K562 (cell line): ENCODE measurements at regions not wholly inside any gene's neighbourhood (a gene's known extent, or its start where the extent isn't known, plus 50 kb on each side); places are given as distances from the start of the nearest gene placed in this dataset.

Experiments
- ATF7 ChIP-seq: fragments of 450-650 bp; IDR thresholded peaks from 2 replicates; pipeline ENCODE4 v1.7.1; 2014; ENCODE audit warnings: mild to moderate bottlenecking, moderate library complexity
- BCLAF1 ChIP-seq, 2 experiments: fragments of 450-650 bp in 1 of 2; IDR thresholded peaks; 2 replicates each; pipeline ENCODE4 v1.6.1; 2011 to 2017; ENCODE audit warnings: low read depth in 2 of 2, antibody characterized with exemption in 1 of 2, borderline replicate concordance in 1 of 2, low read length in 1 of 2, mild to moderate bottlenecking in 1 of 2, mixed read lengths in 1 of 2; ENCODE audit not compliant: control insufficient read depth in 1 of 2
- CHD2 ChIP-seq: IDR thresholded peaks from 2 replicates; pipeline ENCODE4 v1.6.1; 2011; ENCODE audit warnings: low read depth, low read length
- FOS ChIP-seq: IDR thresholded peaks from 3 replicates; pipeline ENCODE4 v1.6.1; 2011; ENCODE audit not compliant: insufficient read length; ENCODE audit errors: extremely low read depth
- HDAC8 ChIP-seq: fragments of 450-650 bp; IDR thresholded peaks from 2 replicates; pipeline ENCODE4 v1.6.1; 2016; ENCODE audit warnings: mild to moderate bottlenecking, missing genetic modification characterization, moderate library complexity, missing compliant biosample characterization
- MYBL2 ChIP-seq, 2 experiments: fragments of 450-650 bp in 1 of 2; sonication (generic) in 1 of 2; formaldehyde crosslinking in 1 of 2; IDR thresholded peaks; 2 replicates each; pipeline versions ENCODE4 v1.6.1 to v1.8.1; 2017 to 2022; ENCODE audit warnings: borderline replicate concordance in 1 of 2, inconsistent platforms in 1 of 2, low read depth in 1 of 2, mild to moderate bottlenecking in 1 of 2, missing genetic modification reagents in 1 of 2, moderate library complexity in 1 of 2
- NEUROD1 ChIP-seq: fragments of 150-350 bp; IDR thresholded peaks from 2 replicates; pipeline ENCODE4 v1.6.1; 2014; ENCODE audit warnings: borderline replicate concordance, low read length, low read depth; ENCODE audit not compliant: partially characterized antibody
- NR2C2 ChIP-seq, 2 experiments: fragments of 200-800 bp in 1 of 2; sonication (Bioruptor generic) in 1 of 2; sonication (generic) in 1 of 2; formaldehyde crosslinking in 1 of 2; IDR thresholded peaks; 2 replicates each; pipeline versions ENCODE4 v1.6.1 to v1.8.0; 2016 to 2022; ENCODE audit warnings: mild to moderate bottlenecking in 1 of 2, missing compliant biosample characterization in 1 of 2, missing genetic modification characterization in 1 of 2, missing genetic modification reagents in 1 of 2
- TAL1 ChIP-seq: fragments of 450-650 bp; IDR thresholded peaks from 2 replicates; pipeline ENCODE4 v1.6.1; 2016; ENCODE audit warnings: mild to moderate bottlenecking
- ZBTB33 ChIP-seq: sonication (generic); formaldehyde crosslinking; IDR thresholded peaks from 2 replicates; pipeline ENCODE4 v1.8.1; 2023; ENCODE audit warnings: mild to moderate bottlenecking, missing genetic modification reagents
- ZC3H8 ChIP-seq: fragments of 450-650 bp; IDR thresholded peaks from 2 replicates; pipeline ENCODE4 v1.6.1; 2017
- ZEB2 ChIP-seq: fragments of 450-650 bp; IDR thresholded peaks from 2 replicates; pipeline ENCODE4 v1.6.1; 2016
- ZNF318 ChIP-seq, 2 experiments: fragments of 450-650 bp; IDR thresholded peaks; 2 replicates each; pipeline ENCODE4 v1.6.1; 2016; ENCODE audit warnings: mild to moderate bottlenecking in 2 of 2, borderline replicate concordance in 1 of 2, low read depth in 1 of 2, moderate library complexity in 1 of 2

- TF ChIP-seq ZBTB33 (CRISPR knock-in tag): no peak
- TF ChIP-seq MYBL2 (IDR thresholded peaks at IDR 0.05; ENCODE audit: low read depth): no peak
- TF ChIP-seq MYBL2 (CRISPR knock-in tag; IDR thresholded peaks at IDR 0.05; ENCODE audit: borderline replicate concordance): no peak
- TF ChIP-seq ZNF318 (IDR thresholded peaks at IDR 0.05; ENCODE audit: borderline replicate concordance in 1 of 2, low read depth in 1 of 2): peak; percentile 80; a peak in 3 of 4 replicates
- peak; percentile 96 for TF ChIP-seq ATF7
- TF ChIP-seq ZC3H8: no peak
- TF ChIP-seq NR2C2 (CRISPR knock-in tag; IDR thresholded peaks at IDR 0.05): no peak
- no peak for TF ChIP-seq NR2C2 (tag; IDR thresholded peaks at IDR 0.05)
- peak; percentile 59 for TF ChIP-seq NEUROD1
- TF ChIP-seq FOS: no peak
- TF ChIP-seq BCLAF1 (IDR thresholded peaks at IDR 0.05; ENCODE audit: borderline replicate concordance in 1 of 2, control insufficient read depth in 1 of 2, low read depth in 2 of 2, low read length in 1 of 2): no peak
- TF ChIP-seq ZEB2: peak; percentile 93
- no peak for TF ChIP-seq HDAC8 (tag)
- peak; percentile 31; the same call in 1 of the 2 replicates for TF ChIP-seq TAL1
- TF ChIP-seq CHD2: no peak
Observed at GRCh38 chr6:15735567-15736265, 72.9 kb upstream of the DTNBP1 start (continued).
